GM18909 (cell line): ENCODE measurements at regions not wholly inside any gene's neighbourhood (a gene's known extent, or its start where the extent isn't known, plus 50 kb on each side); places are given as distances from the start of the nearest gene placed in this dataset.
"Not testable (repeated sequence)": the region's sequence is repeated elsewhere in the genome, so short reads cannot be mapped to it uniquely, and the experiment has no call there.

Source experiments
- ATAC-seq: cut with Tn5 transposase; IDR thresholded peaks from one replicate; pipeline ENCODE4 v1.9.1; 2021; ENCODE audit warnings: mild to moderate bottlenecking; ENCODE audit not compliant: unreplicated experiment, poor library complexity

DNA sequence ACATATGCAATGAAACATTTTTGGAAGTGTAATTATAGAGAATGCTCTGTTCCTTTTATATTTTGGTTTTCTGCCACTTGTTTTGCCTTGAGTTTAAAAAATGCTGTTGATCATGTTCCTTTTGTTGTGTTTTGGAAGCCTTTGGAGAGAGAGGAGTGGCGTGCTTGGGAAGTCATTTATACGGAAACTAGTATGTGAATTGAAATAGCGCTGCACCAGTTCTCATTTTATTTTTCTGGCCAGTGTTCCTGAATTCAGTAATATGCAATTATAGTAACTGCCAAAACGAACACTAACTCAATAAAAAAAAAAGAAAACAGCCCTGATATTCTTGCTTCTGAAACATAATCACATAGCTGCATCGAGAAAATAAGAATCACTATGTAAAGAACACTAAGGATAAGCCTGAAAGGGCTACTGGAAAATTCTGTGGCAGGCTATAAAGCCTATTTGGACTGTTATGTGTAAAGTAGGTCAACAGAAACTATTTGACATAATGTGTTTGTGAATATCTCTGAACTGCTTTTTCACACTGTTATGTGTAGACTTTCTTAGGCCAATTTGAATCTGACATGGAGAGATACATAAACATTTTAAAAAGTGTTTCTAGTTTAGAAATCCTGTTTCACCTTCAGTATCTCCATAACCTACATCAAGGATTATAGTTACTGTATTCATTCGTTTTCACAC lies 742.0 kb downstream of the KCNT2 start:
- ATAC-seq = no peak

DNA sequence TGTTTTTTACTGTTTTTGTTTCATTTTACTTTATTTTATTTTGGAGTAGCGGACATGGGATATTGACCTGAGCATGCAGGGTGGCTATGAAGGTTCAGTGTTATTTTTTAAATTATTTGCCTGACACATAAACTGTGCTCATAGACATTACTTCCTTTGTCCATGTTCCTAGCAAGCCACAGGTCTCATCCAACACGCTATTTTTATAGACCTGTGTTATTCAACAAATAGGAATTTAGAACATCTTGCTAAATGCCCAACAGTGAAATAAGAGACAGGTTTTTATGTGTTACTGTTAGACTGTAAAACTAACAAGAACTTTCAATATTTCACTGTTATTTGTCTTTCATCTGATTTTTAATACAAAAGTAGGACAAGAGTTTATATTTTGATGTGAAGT lies 756.4 kb downstream of the KCNT2 start:
- no peak for ATAC-seq

DNA sequence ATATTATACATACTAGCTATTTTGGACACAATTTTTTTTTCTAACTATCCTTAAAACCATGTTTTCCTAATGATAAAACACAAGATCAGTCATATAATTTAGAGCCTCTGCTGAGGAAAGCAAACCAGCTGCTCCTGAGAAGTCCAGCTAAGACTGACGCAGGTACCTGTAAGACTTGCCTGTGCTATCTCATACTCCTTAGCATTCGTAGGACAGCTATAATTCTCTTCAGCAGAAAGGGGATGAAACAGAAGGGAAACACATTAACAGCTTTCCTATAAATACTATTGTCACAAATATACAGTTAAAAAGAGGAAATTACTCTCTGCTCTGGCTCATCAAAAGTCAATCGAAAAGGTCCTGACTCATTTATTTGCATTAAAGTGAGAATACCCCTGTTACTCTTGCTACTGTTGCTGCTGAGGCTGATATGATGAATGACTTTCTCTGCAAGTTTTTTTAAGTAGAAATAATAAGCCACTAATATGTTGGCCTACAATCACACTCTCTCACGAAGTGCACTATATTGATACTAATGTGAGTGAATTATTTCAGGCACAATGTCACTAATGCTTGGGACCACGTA lies 757.1 kb downstream of the KCNT2 start:
- ATAC-seq = no peak

DNA sequence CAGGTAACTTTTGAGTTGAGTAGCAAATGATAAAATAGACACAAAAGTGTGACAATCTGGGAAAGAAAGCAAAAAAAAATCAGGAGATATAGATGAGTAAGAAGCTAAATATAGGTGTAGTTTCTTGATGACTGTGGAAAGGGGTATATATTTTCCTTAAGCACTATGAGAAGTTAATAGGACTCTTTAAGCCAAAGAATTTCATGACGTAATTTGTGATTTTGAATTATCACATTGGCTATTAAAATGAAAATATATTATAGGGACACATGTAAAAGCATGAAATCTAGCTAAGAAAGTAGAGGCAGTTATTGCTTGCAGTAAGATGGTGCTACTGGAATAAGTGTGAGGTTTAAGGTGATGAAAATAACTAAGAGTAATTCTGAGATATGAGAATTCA lies 759.1 kb downstream of the KCNT2 start:
- ATAC-seq = no peak

DNA sequence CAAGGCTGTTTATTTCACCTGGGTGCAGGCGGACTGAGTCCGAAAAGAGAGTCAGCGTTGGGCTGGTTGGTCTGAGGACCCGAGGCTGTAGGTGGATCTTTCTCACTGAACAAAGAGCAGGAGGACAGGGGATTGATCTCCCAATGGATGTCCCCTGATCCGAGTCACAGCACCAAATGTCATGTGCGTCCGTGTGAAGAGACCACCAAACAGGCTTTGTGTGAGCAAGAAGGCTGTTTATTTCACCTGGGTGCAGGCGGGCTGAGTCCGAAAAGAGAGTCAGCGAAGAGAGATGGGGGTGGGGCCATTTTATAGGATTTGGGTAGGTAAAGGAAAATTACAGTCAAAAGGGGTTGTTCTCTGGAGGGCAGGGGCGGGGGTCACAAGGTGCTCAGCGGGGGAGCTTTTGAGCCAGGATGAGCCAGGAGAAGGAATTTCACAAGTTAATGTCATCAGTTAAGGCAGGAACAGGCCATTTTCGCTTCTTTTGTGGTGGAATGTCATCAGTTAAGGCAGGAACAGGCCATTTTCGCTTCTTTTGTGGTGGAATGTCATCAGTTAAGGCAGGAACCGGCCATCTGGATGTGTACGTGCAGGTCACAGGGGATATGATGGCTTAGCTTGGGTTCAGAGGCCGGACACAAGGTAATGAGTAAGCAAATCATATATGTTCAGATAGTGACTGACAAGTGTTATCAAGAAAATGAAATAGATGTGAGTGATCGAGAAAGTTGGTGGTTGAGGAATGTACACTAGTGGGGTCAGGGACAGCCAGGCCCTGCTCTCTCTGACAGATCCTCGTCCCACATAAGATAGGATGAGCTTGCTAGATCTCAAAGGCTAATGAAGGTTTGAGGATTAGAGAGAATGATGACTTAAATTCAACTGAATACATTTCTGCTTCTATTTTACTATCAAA lies 760.0 kb downstream of the KCNT2 start:
- not testable (repeated sequence) for ATAC-seq

DNA sequence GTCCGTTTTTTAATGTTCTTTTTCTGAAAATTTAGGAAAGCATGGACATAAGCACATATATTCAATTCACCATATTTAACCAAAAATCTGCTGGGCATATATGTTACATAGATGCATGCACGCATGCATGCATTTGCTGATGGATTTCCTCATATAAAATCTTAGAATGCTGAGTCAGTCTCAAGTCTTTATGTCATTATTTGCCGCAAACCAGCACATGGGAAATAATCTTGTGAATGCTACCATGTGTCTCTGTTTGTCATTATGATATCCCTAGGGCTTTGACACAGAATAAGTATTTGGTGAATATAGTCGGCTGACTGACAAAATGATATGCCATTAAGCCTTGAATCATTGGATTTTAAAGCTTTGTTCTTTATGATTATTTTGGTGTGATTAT lies 776.5 kb downstream of the KCNT2 start:
- no peak for ATAC-seq

DNA sequence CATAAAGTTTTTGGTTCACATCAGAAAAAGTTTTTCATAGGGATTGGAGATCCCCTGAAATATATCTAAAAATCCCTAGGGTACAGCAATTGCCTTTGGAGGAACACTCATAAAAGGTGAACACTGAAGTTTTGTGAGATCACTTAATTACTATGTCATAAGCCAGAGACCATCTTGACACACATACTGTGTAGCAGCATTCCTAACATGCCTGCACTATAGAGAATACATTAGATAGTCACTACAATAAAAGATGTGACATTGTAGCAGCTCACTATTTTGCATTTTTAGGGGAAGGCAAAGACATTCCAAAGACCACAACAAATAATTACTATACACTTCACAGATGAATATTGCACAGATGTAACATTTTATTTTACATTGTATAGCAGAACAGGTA lies 779.9 kb downstream of the KCNT2 start:
- no peak for ATAC-seq

DNA sequence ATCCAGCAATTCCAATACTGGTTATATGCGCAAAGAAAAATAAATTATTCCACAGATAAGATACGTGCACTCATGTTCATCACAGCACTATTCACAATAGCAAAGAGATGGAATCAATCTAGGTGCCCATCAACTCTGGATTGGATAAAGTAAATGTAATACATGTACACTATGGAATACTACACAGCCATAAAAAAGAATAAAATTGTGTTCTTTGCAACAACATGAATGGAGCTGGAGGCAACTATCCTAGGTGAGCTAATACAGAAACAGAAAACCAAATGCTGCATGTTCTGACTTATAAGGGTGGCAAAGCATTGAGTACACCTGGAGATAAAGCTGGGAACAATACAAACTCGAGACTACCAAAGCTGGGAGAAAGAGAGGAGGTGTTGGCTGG lies 787.3 kb downstream of the KCNT2 start:
- no peak for ATAC-seq

DNA sequence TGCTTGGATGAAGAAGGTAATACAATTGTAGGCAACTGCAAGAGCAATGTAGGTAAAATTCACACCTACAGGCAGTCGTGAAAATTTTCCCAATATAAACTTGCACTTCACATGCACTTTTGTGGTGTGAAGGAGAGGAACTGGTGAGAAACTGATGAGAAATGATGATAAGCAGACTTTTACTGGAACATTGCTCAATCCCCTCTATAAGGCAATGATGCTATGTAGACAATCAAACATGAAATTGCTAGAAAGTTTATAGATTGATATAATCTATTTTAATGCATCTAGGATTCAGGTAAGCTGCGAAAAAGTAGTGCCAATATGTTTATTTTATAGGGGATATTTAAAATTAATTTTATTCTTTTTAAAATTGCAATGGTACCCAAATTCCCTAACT lies 802.2 kb downstream of the KCNT2 start:
- no peak for ATAC-seq

DNA sequence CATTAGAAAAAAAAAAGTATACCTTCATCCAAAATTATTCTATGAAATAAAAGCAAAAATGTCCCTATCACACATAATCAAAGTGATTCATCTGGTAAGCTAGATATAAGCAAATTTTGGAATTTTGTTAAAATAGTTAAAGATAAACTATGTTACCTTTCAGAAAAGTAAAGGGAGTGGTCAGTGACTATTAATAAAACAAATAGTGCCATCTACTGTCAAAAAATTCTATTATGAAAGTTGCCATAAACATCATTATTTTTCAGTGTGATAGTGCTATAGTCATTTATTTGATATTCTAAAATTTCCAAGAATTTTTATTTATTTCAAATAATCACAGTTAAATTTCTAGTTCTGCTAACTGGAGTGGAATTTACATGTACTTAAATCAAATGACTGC lies 803.7 kb downstream of the KCNT2 start:
- ATAC-seq = no peak

DNA sequence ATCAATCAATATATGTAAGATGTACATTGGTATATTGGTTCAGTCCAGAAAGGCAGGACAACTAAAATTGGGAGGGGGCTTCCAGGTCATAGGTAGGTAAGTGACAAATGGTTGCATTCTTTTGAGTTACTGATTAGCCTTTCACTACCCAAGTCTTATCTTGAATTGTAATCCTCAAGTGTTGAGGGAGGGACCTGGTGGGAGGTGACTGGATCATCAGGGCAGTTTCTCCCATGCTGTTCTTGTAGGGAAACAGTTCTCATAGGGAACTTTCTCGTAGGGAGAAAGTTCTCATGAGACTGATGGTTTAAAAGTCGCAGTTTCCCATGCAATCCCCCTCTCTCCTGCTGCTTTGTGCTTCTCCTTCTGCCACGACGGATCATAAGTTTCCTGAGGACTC lies 809.2 kb downstream of the KCNT2 start:
- ATAC-seq = no peak

DNA sequence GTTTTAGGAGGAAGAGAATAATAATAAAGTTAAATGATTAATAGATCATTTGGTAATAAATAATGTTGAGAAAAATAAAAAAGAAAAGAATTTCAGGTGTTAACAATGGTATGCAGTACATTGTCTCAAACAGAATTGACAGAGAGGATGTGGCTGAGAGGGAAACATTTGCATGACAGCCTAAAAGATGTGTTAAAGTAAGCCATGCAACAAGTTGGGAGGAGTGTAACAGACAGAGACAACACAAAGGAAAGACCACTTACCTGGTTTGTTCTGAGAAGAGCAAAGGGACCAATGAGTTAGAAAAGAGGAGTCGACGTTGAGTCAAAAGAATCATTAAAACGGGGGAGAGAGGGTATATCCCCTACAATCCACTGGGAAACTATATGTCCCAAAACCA lies 814.0 kb downstream of the KCNT2 start:
- ATAC-seq = no peak

DNA sequence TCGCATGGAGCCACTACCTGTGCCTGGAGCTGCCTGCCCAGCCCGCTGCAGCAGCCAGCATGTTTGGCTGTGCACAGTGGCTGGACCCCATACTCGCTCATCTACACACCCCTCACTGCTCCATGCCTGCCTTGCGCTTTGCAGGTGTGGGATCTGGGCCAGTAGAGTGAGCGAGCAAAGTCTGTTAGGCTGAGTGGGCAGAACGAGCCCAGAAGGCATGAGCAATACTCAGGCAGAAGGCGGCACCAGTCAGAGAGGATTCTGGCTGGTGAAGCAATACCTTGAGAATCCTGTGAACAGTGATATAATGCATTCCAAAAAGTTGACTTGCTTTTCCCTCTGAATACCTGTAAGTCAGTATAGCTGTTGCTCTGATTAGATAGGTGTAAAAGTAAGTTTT lies 816.4 kb downstream of the KCNT2 start:
- no peak for ATAC-seq

DNA sequence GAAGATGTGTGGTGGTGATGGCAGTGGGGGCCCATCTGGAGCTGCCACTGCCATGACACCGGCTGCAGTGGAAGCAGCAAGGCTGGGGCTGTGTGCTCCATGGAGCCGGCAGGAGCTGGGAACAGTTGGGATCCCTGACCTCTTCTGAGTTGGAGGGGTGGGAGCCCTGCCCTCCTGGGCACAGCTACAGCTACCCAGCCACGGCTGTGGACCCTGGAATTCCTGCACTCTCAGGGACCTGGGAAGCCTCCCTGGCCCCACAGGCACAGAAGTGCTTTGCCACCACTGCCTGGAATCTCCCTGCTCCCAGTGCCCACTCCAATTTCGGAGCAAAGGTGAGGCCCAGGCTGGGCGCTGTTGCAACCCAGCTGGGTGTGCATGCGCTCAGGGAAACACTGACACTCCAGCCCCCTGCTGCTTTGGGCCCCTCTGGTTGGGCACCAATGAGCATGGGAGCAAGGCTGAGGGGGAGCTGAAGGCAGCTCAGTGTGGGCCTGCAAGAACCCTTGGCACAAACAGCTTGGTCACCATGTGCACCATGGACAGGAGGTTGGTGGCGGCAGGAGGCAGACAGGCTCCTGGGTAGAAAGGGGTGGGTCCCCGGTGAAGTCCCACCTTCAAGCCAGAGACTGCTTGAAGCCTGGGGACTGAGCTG lies 817.6 kb downstream of the KCNT2 start:
- no peak for ATAC-seq

DNA sequence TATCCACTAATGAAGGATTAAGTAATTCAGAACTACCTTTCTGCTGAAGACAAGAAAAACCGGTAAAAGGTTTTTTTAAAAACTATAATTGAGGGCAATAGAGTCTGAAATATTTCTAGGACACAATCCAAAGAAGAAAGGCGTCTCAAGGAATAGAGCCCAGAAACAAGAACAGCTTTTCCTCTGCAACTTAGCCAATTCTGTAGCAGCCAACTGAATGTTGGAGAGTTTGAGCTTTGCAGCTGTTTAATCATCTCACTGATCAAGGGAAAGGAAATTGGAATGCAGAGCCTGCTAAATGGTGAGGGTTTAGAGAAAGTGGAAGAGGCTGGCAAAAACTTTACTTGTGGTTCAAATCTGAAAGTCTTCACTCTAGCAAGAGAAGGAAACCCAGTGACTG lies 818.9 kb downstream of the KCNT2 start:
- ATAC-seq = no peak

DNA sequence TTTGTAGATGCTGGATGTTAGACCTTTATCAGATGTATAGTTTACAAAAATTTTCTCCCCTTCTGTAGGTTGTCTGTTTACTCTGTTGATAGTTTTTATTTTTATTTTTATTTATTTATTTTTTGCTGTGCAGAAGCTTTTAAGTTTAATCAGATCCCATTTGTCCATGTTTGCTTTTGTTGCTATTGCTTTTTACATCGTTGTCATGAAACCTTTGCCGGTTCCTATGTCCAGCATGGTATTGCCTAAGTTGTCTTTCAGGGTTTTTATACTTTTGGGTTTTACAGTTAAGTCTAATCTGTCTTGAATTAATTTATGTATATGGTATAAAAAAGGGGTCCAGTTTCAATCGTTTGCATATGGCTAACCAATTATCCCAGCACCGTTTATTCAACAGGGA lies 819.5 kb downstream of the KCNT2 start:
- no peak for ATAC-seq

DNA sequence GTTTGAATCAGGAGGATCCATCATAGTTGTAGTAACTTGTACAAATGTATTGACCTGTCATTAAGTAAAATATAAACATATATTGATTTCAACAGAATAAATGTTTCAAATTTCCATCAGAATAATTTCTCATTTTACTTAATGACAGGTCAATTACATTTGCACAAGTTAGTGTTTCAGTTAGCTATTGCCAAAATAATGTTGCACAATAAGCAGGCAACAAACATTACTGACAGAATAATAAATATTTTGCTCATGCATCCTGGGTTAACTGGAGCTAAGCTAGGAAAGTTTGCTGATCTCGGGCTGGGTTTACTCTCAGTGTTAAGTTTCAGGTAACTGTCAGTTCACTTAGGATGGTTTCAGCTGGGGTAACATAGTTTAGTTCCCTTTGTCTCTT lies 822.4 kb downstream of the KCNT2 start:
- ATAC-seq = no peak

DNA sequence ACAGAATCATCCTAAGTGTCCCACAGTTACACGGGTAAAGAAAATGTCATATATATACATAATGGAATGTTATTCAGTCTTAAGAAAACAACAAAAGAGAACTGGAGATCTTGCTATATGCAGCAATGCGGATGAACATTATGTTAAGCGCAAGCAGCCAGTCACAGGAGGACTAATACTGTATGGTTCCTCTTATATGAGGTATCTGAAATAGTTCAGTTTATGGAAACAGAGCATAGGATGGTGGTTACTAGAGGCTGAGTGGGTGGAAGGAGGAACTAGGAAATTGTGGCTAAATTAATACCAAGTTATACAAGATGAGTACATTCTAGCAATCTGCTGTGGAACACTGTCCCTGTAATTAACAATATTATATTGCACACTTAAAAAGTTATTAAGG lies 834.3 kb downstream of the KCNT2 start:
- ATAC-seq = no peak

DNA sequence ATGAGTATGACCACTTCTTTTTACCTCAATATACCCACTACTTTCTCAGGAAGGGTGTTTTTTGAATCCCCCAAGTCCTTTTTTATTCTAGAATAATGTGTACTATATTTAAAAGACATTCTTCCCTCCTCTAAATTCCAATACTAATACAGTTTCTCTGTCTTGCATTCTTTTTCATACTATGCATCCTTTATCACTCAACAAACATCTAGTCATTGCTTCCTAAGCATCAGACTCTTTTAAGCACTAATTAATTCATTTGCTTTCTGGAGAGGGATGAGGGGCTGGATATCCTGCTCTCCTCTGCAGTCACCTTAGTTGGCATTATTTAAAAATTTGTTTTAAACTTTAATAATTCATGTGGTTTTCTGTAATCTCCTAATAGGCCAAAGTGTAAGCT lies 838.8 kb downstream of the KCNT2 start:
- ATAC-seq = no peak

DNA sequence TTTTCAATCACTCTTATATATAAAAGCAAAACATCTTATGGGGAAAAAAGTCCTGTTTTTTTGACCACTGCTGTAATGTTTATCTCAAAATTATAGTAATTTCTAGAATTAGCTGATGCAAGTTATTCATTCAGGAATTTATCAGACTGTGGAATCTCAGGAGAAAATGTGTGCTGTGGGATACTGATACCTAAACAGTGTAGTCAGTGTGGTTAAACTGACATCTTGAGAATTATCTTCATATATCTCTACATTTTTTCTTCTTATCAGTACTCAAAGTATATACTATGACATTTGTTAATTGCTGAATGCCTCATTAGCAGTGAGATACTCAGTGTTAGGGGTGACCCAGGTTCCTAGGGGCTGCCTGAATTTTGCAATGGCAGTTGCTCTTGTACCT lies 839.3 kb downstream of the KCNT2 start:
- no peak for ATAC-seq

DNA sequence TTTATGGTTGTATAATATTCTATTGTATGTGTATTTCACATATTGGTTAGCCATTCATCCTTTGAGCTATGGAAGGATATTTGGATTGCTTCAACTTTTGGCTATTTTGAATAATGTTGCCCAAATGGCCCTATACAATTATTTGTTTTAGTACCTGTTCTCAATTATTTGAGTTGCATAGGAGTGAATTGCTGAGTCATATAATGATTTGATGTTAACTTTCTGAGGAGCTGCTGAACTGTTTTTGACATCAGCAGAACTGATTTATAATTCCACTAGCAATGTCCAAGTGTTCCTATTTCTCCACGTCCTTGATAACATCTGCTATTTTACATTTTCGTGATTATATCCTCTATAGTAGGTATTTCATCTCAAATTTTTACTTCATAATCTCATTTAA lies 839.9 kb downstream of the KCNT2 start:
- no peak for ATAC-seq
